G401 (cell line): ENCODE measurements at regions not wholly inside any gene's neighbourhood (a gene's known extent, or its start where the extent isn't known, plus 50 kb on each side); places are given as distances from the start of the nearest gene placed in this dataset.
A peak's percentile ranks its signal among the peaks of the same experiment; 100 is the strongest.
"Not testable (repeated sequence)": the region's sequence is repeated elsewhere in the genome, so short reads cannot be mapped to it uniquely, and the experiment has no call there.

ENCODE experiments used
- DNase-seq: peaks from one replicate; pipeline ENCODE4 v3.0.0-alpha.2; 2015; ENCODE audit warnings: low spot score
- in situ Hi-C: cut with HindIII; loops from 2 replicates; pipeline ENCODE4 v1.10.0; 2016; ENCODE audit warnings: low sequenced_read_pairs, mixed read lengths

DNA sequence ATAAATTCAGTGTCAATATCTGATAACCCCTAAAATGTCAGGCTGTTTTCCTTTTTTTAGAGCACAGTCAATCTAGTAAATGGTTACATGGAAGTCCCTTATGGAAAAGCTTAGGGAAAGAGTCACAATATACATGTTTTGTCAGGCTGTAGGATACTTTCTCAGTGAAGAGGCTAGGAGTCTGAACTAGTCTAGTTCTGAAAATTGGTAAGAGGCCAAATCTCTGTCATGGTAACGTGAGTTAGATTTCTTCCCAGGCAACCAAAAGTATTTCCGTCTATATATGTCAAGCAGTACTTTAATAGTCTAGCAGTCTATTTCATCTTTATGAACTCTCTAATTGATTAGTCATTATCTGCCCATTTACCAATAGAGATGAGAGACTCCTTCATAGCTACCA lies 215.9 kb upstream of the LRRC3B start:
- DNase-seq, result no peak
- in situ Hi-C loops, result no loop called here

DNA sequence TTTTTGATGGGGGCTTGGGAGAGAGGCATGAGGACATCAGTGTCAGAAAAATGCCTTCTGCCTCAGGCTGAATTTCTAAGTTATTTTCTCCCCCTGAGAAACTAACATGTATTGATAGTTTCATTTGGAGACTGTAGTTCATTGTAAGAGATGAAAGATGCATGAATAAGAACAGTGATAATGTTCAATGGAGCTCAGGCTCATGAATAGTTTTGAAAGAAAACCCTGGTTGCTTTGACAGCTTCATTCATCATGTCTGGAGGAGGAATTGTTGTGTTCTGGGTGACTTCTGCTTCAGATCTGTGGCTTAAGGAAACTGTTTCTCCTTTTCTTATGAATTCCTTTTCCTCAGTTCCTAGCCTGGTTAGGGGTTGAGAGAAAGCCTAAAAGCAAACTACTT lies 204.0 kb upstream of the LRRC3B start:
- DNase-seq, result no peak
- in situ Hi-C loops, result no loop called here

DNA sequence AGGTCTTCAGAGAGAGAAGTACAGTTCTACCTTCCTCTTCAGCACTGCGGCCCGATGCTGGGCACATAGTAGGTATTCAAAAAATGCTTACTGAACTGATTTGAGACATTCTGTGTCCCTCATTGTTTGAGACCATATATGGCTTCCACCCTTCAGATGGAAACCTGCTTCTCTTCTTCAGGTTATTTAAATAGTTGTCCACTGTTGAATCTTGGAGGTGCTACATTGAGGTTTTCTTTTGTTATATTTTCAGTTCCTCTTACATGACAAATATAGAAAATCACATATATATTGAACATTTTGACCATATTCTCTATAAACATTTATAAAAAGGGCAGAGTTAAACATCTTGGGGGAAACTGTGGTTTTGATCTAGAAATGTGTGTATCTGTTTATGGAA lies 200.2 kb upstream of the LRRC3B start:
- no peak for DNase-seq
- in situ Hi-C loops, result no loop called here

DNA sequence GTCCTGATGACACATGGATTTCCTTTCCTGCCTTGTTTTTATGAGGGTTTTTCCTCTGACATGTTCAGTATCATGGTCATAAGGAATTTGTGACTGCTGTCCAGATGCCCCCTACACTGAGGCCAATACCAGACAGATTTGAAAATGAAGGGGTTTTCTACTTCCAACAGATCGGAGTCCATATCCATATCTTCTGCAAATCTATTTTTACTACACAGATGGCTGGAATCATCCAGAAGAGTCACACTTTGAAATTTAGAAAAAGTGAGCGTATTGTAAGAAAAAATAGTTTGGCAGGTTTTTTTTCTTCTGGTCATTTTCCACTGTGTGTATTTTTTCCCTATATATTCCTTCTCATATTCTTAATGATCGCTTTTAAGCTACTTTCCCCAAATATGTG lies 197.5 kb upstream of the LRRC3B start:
- no peak for DNase-seq
- in situ Hi-C loops, result no loop called here

DNA sequence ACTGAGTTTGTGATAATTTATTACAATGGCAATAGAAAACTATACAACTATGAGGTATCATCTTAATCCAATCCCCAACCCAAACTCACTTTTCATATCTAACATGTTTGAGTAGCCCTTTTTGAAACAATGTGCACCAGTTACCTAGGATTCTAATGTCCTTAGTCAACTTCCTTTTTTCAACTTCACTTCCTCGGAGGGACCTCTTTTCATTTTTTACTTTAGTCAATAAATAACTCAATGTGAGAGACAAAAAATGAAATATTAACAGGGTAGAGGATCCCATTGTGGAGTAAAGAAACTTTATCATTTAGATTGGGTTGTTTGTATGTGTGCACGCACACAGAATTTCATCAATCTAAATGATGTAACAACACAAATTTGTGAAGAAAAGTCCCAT lies 193.6 kb upstream of the LRRC3B start:
- in situ Hi-C loops, result no loop called here
- DNase-seq, result no peak

DNA sequence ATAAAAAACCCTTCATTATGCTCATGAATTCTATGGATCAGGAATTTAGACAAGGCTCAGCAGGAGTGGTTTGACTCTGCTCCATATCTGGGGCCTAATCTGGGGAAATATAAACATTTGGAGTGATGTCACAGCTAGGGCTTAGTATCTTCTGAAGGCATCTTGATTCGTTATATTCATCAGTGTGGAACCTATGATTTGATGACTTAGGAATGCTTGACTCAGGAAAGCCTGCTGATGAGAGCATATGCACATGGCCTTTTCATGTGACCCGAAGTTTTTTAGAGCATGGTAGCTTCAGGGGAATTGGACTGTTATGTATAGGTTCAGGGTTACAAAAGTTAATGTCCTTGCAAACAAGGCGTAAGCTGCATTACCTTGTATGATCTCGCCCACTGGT lies 184.9 kb upstream of the LRRC3B start:
- in situ Hi-C loops, result no loop called here
- DNase-seq, result no peak

DNA sequence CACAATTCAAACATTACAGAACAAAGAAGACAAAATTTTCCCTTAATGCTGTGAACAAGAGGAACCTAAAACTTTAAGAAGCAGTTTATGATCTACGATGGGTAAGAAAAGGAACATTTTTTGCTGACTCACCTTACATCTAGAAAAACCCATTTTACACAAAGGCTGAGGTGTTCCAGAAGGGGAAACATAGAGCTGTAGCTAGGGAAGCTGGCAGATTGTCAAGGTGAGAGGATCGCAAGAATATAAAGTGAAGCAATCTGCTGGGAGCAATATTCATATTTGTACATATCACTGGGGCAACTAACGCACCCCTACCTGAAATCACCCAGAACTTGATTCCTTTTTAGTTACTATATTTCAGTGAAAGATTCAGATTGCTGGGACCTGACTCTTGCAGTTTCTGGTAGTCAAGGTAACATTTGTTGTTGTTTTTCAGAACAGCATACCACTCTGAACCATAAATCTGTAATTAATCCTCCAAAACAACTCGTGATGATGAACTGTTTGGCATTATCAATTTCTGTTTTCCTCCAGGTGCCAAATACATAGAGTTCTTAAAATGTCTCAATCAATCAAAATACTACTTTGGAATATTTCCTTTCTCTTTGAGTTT lies 184.1 kb upstream of the LRRC3B start:
- no peak for DNase-seq

DNA sequence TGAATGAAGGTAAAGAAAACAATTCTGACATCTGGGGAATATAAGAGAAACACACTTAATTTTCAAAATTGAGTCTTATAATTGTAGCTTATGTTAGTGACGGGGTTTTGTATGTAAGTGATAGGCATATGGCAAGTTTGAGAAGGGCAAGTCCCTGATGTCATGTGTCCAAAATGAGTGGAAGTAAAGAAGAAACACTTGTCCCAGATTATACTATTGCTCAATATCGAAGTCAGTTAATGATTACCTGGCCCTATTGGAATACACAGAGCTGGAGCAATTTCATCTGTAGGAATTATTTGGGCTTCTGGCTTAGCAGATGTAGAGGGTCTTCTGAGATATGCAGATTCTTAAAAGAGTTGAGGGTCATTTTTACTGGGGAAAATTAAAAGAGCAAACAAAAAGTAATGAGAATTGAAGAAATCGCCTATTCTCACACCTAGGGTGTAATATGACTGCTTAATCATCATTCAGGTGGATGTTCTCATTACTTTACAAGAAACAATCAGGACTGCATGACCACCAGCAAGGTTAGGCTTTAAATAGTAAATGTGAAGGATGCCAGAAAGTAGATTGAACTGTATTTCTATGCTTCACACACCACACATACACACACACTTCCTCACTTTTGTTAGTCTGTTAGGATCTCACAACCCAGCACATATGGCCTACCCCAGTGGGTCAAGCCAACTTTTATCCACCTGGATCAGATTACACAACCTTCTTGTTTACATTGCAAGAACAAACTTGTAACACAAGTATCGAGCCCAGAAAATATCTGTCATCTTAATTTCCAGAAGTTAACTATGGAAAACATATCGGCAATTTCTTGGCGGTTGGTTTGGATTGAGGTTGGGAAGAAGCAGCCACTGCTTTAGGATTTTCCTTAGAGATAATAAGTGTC lies 183.3 kb upstream of the LRRC3B start:
- no peak for DNase-seq
- in situ Hi-C loops, result no loop called here

More for the DNA sequence above, 184.1 kb upstream of the LRRC3B start:
- in situ Hi-C loops, result no loop called here

DNA sequence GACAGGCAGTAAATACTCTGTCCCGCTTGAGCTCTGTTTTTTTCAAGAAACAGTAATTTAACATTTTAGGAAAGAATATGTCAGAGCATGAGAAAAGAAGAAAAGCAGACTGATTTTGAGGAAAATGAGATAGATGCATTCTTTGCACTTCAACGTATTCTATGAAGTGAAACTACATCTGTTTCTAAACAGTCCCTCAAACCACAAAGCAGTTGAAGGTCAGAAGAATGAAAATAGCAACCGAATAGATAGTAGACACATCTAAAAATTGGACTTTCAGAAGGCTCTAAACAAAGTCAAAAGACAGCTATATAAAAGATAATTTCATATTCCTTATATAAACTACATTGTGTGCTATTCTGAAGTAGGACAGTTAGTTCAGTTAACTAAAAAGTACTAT lies 172.6 kb upstream of the LRRC3B start:
- no peak for DNase-seq
- in situ Hi-C loops, result no loop called here

DNA sequence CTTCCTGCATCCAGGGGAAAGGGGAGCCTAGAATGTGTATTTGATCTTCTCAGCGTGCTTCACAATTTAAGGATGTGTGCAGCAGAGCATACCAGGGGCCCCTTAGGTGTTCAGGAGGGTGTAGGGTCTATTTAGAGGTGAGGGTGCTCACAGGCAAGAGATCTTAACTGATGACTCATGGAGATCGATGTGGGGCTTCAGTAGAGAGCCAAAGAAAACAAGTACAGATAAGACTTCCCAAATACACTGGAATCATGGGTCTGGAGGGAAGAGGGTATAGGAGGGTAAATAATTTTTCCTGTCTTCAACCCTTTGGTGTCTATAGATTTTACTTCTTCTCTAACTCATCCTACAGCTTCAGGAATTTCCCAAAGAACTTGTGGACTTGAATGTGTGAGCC lies 170.2 kb upstream of the LRRC3B start:
- in situ Hi-C loops, result no loop called here
- DNase-seq, result no peak

DNA sequence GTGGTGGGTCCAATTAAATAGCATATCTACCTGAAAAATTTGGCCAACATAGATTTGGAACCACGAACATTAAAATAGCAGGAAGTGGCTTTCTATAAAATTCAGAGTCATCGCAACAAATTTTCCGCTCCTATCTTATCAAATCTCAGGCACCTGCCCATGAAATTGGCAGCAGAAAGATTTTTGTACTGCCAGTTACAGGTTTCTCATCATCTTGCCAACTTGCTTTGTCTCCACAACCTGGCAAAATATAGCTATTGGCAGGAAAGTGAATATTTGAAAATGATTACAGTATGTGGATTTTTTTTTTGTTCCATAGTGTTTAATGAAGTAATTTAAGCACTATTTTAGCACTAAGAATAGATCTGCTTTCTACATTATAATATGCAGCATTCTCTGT lies 161.6 kb upstream of the LRRC3B start:
- in situ Hi-C loops, result no loop called here
- DNase-seq, result peak; percentile 89

DNA sequence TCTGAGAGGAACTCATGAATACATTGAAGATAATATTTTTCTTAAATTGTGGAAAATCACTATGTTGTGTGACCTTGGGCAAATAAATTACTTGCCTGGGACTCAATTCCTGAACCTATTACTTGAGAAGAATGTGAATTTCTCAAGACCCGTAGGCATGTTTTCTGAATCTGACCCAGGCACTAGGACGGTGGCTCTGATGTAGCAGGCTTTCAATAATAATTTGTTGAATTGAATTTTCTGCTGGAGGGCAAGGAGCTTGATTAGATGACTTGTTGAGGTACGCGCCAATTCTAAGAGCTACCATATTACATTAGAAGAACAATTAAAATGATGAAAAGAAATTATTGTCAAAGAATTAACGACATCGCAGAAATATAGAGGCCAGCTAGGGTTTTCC lies 150.2 kb upstream of the LRRC3B start:
- in situ Hi-C loops, result no loop called here

DNA sequence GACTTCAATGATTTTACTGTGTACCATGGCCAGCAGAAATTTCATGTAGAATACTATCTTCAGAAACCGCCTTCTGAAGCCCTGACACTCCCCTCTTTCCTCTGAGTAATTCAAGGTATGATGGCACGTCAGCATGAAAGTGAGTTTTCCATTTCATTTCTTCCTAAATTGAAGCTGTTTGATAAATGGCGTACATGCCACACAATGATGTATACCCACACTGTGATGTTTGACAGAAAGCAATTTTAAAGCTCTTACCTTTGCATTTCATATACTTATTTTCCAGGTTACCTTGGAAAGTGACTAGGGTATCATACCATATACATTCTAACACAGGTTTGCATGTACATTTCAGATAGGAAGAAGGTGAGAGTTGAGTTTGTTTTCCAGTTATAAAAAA lies 147.9 kb upstream of the LRRC3B start:
- in situ Hi-C loops, result no loop called here
- DNase-seq, result no peak

More for the DNA sequence above, 150.2 kb upstream of the LRRC3B start:
- DNase-seq, result no peak

DNA sequence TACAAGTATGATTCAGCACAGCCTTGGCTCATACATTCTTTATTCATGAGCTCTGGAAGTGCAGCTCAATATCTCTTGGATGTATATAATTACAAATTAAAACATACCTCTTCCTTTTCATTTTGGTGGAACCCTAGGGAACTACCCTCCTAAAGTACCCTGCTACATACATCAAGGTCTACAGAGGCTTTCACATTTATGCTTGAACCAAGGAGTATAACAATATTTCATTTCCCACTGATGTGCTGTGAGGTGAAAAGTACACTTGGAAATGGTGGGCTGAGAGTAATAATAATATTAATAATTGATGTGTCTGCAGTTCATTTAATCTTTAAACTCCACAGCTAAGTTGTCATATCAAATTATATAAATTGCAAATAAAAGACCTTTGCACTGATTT lies 142.2 kb upstream of the LRRC3B start:
- DNase-seq, result no peak
- in situ Hi-C loops, result no loop called here

DNA sequence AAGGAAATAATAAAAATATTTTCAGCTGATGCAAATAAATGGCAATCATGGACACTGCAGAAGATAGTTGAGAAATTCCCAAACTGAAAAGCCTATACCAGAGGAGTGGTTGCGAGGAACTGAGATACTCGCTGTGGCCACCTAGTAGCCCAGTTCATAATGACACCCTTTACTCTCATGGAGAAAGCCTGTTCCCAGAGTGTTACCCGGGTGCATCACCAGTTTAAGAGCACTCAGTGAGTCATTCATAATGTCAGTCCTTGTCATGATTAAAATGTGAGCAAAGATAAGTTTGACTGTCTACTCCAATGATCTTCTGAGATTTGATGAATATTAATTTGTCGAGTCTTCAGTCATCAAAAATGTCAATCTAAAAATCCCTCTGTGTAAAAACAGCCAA lies 138.4 kb upstream of the LRRC3B start:
- no peak for DNase-seq
- in situ Hi-C loops, result no loop called here

DNA sequence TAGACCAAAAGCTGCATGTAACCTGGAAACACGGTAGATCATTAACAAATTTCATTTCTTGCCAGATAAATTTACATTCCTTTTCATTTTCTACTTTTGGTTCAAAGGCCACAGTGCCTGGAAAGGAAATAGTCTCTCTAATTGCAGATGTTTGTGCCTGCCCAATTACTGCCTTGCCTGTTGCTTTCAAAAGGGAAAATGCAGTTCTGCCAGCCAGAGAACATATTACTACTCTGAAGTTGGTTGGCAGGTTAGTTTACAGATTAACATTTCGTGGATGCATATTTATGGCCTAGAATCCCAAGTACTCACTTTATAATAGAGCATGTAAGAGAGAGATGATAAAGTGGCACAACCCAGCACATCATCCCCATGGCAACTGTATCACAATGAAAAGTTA lies 124.3 kb upstream of the LRRC3B start:
- no peak for DNase-seq
- in situ Hi-C loops, result no loop called here

DNA sequence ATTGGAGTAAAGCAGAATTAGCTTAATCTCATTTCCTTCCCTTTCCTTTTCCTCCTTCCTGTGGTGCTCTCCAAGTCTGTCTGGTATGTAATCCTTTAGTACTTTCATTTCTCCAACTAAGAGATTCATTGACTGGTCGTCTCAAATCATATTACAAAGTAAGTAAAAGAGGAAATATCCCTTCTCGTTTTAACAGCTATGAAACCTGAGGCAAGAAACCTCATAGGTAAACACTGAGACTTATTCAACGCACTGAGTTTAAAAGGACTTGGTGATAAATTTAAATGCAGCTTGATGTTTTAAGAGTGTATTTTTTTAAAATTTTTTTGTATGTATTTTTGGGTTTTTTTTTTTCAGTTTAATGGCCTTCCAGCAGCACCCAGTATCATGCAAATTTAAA lies 117.2 kb upstream of the LRRC3B start:
- in situ Hi-C loops, result no loop called here
- no peak for DNase-seq

DNA sequence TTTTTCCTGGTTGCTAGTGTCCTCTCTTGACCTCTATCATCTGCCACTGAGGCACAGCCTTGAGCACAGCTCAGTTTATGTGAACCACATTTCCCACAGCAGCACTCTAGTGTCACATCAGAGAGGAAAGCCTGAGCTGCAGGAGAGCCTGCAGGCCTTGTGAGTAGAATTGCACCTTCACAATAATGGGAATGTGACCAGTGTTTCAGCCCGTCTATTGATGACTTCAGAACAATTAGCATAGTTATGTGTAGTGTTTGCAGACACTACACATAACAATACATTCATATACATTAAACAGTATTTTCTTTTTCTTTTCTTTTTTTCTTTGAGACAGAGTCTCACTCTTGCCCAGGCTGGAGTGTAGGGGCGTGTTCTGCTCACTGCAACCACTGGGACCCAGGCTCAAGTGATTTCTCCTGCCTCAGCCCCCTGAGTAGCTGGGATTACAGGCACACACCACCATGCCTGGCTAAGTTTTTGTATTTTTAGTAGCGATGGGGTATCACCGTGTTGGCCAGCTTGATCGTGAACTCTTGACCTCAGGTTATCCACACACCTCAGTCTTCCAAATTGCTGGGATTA lies 108.0 kb upstream of the LRRC3B start:
- in situ Hi-C loops, DNase-seq: not testable (repeated sequence)

DNA sequence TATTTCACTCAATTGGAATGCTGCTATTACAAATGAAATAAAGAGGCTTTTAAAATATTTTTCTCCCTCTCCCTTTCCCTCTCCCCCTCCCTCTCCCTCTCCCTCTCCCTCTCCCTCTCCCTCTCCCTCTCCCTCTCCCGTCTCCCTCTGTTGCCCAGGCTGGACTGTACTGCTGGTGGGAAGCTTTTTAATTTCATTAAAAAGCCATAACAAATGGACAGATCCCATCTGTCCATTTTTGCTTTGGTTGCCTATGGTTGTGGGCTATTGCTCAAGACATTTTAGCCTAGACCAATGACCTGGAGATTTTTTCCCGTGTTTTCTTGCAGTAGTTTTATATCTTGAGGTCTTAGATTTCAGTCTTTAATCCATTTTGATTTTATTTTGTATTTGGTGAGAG lies 107.2 kb upstream of the LRRC3B start:
- in situ Hi-C loops, result no loop called here
- DNase-seq, result no peak

DNA sequence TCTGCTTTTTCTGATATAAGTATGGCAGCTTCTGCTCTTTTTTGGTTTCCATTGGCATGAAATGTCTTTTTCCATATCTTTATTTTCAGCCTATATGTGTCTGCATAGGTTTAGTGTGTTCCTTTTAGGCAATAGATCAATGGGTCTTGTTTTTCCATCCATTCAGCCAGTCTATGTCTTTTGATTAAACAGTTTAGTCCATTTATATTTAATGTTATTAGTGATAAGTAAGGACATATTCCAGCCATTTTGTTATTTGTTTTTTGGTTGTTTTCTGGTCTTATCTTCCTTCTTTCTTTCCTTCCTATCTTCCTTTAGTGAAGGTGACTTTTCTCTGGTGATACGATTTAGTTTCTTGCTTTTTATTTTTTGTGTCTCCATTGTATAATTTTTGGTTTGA lies 101.3 kb upstream of the LRRC3B start:
- DNase-seq, result no peak
- in situ Hi-C loops, result no loop called here

DNA sequence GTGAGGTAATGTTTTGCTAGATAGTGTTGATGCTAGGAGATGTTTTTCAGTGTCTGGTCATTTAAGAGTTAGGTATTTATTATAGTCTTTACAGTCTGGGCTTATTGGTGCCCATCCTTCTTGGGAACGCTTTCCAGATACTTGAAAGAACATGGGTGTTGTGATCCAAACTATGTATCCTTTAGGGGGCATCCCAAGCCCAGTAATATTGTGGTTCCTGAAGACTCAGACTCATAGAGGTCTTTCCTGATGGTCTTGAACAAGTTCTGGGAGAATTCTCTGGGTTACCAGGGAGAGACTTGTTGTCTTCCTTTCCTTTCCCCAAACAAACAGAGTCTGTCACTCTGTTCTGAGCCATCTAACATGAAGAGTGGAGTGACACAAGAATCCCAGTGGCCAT lies 99.7 kb upstream of the LRRC3B start:
- in situ Hi-C loops, result no loop called here

More for the DNA sequence above, 99.7 kb upstream of the LRRC3B start:
- DNase-seq, result no peak
